Chondrocyte (in vitro differentiated cells): ENCODE measurements at regions not wholly inside any gene's neighbourhood (a gene's known extent, or its start where the extent isn't known, plus 50 kb on each side); places are given as distances from the start of the nearest gene placed in this dataset.

ENCODE experiments used
- DNase-seq: peaks from one replicate; pipeline ENCODE4 v3.0.0; 2021; ENCODE audit warnings: mixed read lengths, low spot score
- H3K27ac Mint-ChIP-seq: one replicate; pipeline ENCODE4 v1.8.0; 2021; ENCODE audit warnings: mild to moderate bottlenecking, moderate library complexity, mixed read lengths; ENCODE audit not compliant: unreplicated experiment
- H3K27me3 Mint-ChIP-seq: 2 replicates; pipeline ENCODE4 v1.8.0; 2021; ENCODE audit warnings: low read depth, mixed read lengths
- H3K36me3 Mint-ChIP-seq: 2 replicates; pipeline ENCODE4 v1.8.0; 2021; ENCODE audit warnings: low read depth, mixed read lengths
- H3K4me1 Mint-ChIP-seq: 2 replicates; pipeline ENCODE4 v1.8.0; 2021; ENCODE audit warnings: low read depth, mild to moderate bottlenecking, mixed read lengths
- H3K4me3 Mint-ChIP-seq: one replicate; pipeline ENCODE4 v1.8.0; 2021; ENCODE audit warnings: mild to moderate bottlenecking, moderate library complexity, mixed read lengths; ENCODE audit not compliant: unreplicated experiment
- H3K9me3 Mint-ChIP-seq: 2 replicates; pipeline ENCODE4 v1.8.0; 2021; ENCODE audit warnings: low read depth, mixed read lengths
- CTCF ChIP-seq: fragments of 200-600 bp; sonication (generic); IDR thresholded peaks from 2 replicates; pipeline ENCODE4 v1.5.0; 2021; ENCODE audit warnings: antibody characterized with exemption, mild to moderate bottlenecking, moderate library complexity

DNA sequence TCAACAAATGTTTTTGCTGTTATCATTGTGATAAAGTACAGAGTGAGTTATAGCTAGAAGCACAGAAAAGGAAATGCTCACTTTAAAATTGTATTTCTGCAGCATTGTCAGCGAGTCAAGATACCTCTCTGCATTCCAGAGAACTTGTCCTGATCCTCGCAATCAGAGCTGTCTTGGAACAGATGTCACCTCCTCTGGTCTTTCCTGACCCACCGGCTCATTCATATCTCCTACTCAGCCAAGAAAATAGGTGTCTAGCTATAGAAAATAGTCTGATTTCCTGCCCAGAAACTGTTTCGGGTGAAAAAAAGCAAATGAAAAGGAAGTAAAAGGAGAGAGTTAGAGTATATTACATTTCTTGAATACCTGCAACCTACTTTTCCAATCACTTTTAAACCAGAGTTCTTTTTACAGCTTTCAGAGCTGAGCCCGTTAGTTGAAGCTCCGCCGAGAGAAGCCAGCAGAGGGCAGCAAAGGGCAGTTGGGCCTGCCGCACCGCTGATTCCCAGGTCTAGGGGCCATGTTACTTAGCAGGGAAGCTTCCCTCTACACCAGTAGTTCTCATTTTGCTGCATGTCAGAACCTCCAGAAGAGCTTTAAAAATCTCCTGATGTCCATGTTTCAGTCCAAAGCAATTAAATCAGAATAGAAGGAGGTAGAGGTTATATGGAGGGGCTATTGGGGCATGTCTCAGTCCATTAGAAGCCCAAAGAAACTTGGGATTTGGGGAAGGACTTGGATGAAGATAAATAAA, 185.7 kb upstream of the THRB start:
- H3K27ac Mint-ChIP-seq: no peak overlapping the region
- no peaks in the 10 kb centered on the region for H3K27me3 Mint-ChIP-seq
- no peaks in the 10 kb centered on the region for H3K36me3 Mint-ChIP-seq
- TF ChIP-seq CTCF: peak; percentile 92
- no peak for DNase-seq
- H3K4me3 Mint-ChIP-seq: no peak overlapping the region
- H3K4me1 Mint-ChIP-seq: peaks cover 39% of the 10 kb centered on the region
- H3K9me3 Mint-ChIP-seq: peaks cover 3% of the 10 kb centered on the region

GRCh38 chr3:24682141-24682547, 187.5 kb upstream of the THRB start:
- no peak overlapping the region for H3K4me3 Mint-ChIP-seq
- no peak overlapping the region for H3K27ac Mint-ChIP-seq
- H3K9me3 Mint-ChIP-seq: peaks cover 3% of the 10 kb centered on the region
- TF ChIP-seq CTCF: no peak
- H3K4me1 Mint-ChIP-seq: peaks cover 53% of the 10 kb centered on the region
- no peaks in the 10 kb centered on the region for H3K36me3 Mint-ChIP-seq
- no peak for DNase-seq
- H3K27me3 Mint-ChIP-seq: no peaks in the 10 kb centered on the region

GRCh38 chr3:24683090-24683489, 188.4 kb upstream of the THRB start:
- no peaks in the 10 kb centered on the region for H3K36me3 Mint-ChIP-seq
- H3K4me1 Mint-ChIP-seq: peaks cover 47% of the 10 kb centered on the region
- TF ChIP-seq CTCF: no peak
- DNase-seq: no peak
- H3K27ac Mint-ChIP-seq: peak overlapping the region; percentile 77
- peaks cover 3% of the 10 kb centered on the region for H3K9me3 Mint-ChIP-seq
- no peak overlapping the region for H3K4me3 Mint-ChIP-seq
- H3K27me3 Mint-ChIP-seq: no peaks in the 10 kb centered on the region

DNA sequence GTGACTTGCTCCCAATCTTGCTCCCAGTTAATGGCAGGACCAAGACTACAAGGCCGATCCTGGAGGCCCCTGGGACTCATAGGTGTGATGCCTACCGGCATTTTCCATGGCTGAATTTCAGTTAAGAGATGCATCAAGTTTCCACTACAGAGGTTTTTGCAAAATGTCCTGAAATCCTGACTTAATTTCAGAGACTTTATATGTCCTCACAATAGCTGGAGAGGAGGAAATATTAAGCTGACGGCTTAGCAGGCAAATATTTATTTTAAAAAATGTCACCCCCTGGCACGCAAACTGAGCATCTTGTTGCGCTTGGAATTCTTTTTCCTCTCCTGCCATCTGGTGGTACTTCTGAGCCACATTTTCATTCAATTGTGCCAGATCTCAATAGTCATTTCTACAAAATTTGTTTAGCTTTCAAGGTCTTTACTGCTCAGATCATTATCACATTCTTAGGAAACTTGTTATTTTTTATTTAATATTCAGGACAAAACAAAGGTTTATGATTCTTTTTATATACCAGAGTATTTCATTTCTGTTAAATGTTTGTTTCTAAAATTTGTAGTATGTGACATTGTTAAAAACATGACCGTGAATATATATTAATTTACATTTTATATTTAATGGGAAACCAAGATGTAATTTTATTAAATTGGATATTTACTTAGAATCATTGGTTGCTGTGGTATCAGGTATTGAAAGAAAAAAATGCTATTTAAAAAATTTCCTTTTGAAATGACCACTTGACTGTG, 189.2 kb upstream of the THRB start:
- no peak for DNase-seq
- peaks cover 46% of the 10 kb centered on the region for H3K4me1 Mint-ChIP-seq
- H3K27me3 Mint-ChIP-seq: no peaks in the 10 kb centered on the region
- peak; percentile 95 for TF ChIP-seq CTCF
- no peaks in the 10 kb centered on the region for H3K36me3 Mint-ChIP-seq
- H3K27ac Mint-ChIP-seq: peak overlapping the region; percentile 77
- peaks cover 3% of the 10 kb centered on the region for H3K9me3 Mint-ChIP-seq
- no peak overlapping the region for H3K4me3 Mint-ChIP-seq

GRCh38 chr3:24684506-24685023, 189.9 kb upstream of the THRB start:
- Mint-ChIP-seq H3K36me3 (no peaks in the 10 kb centered on the region), H3K27me3 (no peaks in the 10 kb centered on the region), H3K4me1 (peaks cover 48% of the 10 kb centered on the region), H3K9me3 (peaks cover 3% of the 10 kb centered on the region), H3K4me3 (no peak overlapping the region), H3K27ac (no peak overlapping the region)
- no peak for TF ChIP-seq CTCF
- DNase-seq: no peak
